ENCODE measurements at regions not wholly inside any gene's neighbourhood (a gene's known extent, or its start where the extent isn't known, plus 50 kb on each side); places are given as distances from the start of the nearest gene placed in this dataset.

GRCh38 chr2:104340879-104341828 is 512.8 kb upstream of the POU3F3 start:
- H3K9me3 ChIP-seq: no peaks in the 10 kb centered on the region
- no peaks in the 10 kb centered on the region for H3K4me1 ChIP-seq
- TF ChIP-seq, protein P1, sequence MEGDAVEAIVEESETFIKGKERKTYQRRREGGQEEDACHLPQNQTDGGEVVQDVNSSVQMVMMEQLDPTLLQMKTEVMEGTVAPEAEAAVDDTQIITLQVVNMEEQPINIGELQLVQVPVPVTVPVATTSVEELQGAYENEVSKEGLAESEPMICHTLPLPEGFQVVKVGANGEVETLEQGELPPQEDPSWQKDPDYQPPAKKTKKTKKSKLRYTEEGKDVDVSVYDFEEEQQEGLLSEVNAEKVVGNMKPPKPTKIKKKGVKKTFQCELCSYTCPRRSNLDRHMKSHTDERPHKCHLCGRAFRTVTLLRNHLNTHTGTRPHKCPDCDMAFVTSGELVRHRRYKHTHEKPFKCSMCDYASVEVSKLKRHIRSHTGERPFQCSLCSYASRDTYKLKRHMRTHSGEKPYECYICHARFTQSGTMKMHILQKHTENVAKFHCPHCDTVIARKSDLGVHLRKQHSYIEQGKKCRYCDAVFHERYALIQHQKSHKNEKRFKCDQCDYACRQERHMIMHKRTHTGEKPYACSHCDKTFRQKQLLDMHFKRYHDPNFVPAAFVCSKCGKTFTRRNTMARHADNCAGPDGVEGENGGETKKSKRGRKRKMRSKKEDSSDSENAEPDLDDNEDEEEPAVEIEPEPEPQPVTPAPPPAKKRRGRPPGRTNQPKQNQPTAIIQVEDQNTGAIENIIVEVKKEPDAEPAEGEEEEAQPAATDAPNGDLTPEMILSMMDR (IDR thresholded peaks at IDR 0.05): no peak
- H3K4me3 ChIP-seq: no peak overlapping the region
- ATAC-seq: peak; percentile 80 to 84
- H3K27me3 ChIP-seq (ENCODE audit: low read depth): no peaks in the 10 kb centered on the region
- no peaks in the 10 kb centered on the region for H3K36me3 ChIP-seq
- intact Hi-C loops (cut with DNase I): no loop called here
- peak overlapping the region; percentile 43 for H3K27ac ChIP-seq
- DNase-seq: no peak

- Histone ChIP-seq H3K27ac (no peak overlapping the region), H3K36me3 (no peaks in the 10 kb centered on the region), H3K9me3 (no peaks in the 10 kb centered on the region), H3K27me3 (ENCODE audit: low read depth) (no peaks in the 10 kb centered on the region), H3K4me1 (no peaks in the 10 kb centered on the region), H3K4me3 (no peak overlapping the region)
- intact Hi-C loops (cut with DNase I): no loop called here
- TF ChIP-seq, protein P1 (IDR thresholded peaks at IDR 0.05): no peak
- ATAC-seq (peak in 1 of 2 donors; percentile 44), DNase-seq (no peak)
Observed at GRCh38 chr2:104344306-104344705, 509.6 kb upstream of the POU3F3 start.

- H3K36me3 ChIP-seq: no peaks in the 10 kb centered on the region
- TF ChIP-seq, protein P1 (IDR thresholded peaks at IDR 0.05): no peak
- no peak overlapping the region for H3K4me3 ChIP-seq
- DNase-seq (no peak), ATAC-seq (no peak)
- no peak overlapping the region for H3K27ac ChIP-seq
- no peaks in the 10 kb centered on the region for H3K9me3 ChIP-seq
- H3K4me1 ChIP-seq: no peaks in the 10 kb centered on the region
- intact Hi-C loops (cut with DNase I): no loop called here
- H3K27me3 ChIP-seq (ENCODE audit: low read depth): no peaks in the 10 kb centered on the region
Observed at GRCh38 chr2:104344985-104345384, 508.9 kb upstream of the POU3F3 start.

GRCh38 chr2:104358122-104358521 is 495.8 kb upstream of the POU3F3 start:
- H3K4me1 ChIP-seq: peaks cover 4% of the 10 kb centered on the region
- ATAC-seq (no peak), DNase-seq (no peak)
- TF ChIP-seq, protein P1 (IDR thresholded peaks at IDR 0.05): no peak
- no peaks in the 10 kb centered on the region for H3K36me3 ChIP-seq
- no peaks in the 10 kb centered on the region for H3K9me3 ChIP-seq
- no peak overlapping the region for H3K4me3 ChIP-seq
- intact Hi-C loops (cut with DNase I): no loop called here
- H3K27me3 ChIP-seq (ENCODE audit: low read depth): no peaks in the 10 kb centered on the region
- H3K27ac ChIP-seq: no peak overlapping the region

DNA sequence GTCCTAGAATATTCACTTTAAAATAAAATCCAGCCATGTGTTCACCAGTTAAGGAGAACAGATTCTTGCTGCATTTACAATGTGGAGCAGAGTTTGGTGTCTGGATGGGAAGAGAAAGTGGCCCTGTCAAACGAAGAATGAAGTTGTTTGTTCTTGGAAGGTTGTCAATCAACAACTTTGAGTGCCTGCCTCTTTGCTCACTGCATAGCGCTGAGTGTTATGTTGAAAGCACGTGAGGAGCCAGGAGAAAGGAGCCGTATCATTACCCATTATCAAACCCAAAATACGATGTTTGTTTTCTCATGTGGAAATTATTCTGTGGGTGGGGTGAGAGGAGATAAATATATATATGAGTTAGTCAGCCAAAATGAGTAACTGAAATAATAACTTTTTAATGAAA is 492.5 kb upstream of the POU3F3 start:
- Histone ChIP-seq H3K4me3 (no peak overlapping the region), H3K36me3 (no peaks in the 10 kb centered on the region), H3K27me3 (ENCODE audit: low read depth) (no peaks in the 10 kb centered on the region), H3K27ac (no peak overlapping the region), H3K9me3 (no peaks in the 10 kb centered on the region), H3K4me1 (peaks cover 4% of the 10 kb centered on the region)
- intact Hi-C loops (cut with DNase I): no loop called here
- TF ChIP-seq, protein P1 (IDR thresholded peaks at IDR 0.05): no peak
- ATAC-seq: peak; percentile 48 to 54
- DNase-seq: no peak
